GM23338 (cell line): ENCODE measurements at regions not wholly inside any gene's neighbourhood (a gene's known extent, or its start where the extent isn't known, plus 50 kb on each side); places are given as distances from the start of the nearest gene placed in this dataset.
A peak's percentile ranks its signal among the peaks of the same experiment; 100 is the strongest.

Experiments used
- ATAC-seq: fragments of 200-7000 bp; cut with Tn5 transposase; 3 replicates; pipeline ENCODE4 v1.9.1; 2020
- DNase-seq: peaks from one replicate; pipeline ENCODE4 v3.0.0-alpha.2; 2015; ENCODE audit warnings: low spot score
- H2AFZ ChIP-seq: fragments of 200-600 bp; sonication (generic); 2 replicates; pipeline ENCODE4 v1.8.0; 2016; ENCODE audit warnings: antibody characterized with exemption, mild to moderate bottlenecking, moderate library complexity
- H3F3A ChIP-seq: fragments of 200-600 bp; sonication (generic); replicated peaks from 2 replicates; pipeline ENCODE4 v1.8.0; 2017; ENCODE audit warnings: antibody characterized with exemption, mixed run types, low read depth
- H3K27ac ChIP-seq: fragments of 200-600 bp; sonication (generic); 2 replicates; pipeline ENCODE4 v1.6.1; 2016; ENCODE audit warnings: low read depth
- H3K27me3 ChIP-seq: fragments of 200-600 bp; sonication (generic); 2 replicates; pipeline ENCODE4 v1.8.0; 2016; ENCODE audit warnings: mild to moderate bottlenecking, mixed run types, moderate library complexity; ENCODE audit not compliant: insufficient read depth
- H3K36me3 ChIP-seq: fragments of 200-600 bp; sonication (generic); 2 replicates; pipeline ENCODE4 v1.8.0; 2016; ENCODE audit warnings: mild to moderate bottlenecking; ENCODE audit not compliant: insufficient read depth
- H3K4me1 ChIP-seq: fragments of 200-600 bp; sonication (generic); 2 replicates; pipeline ENCODE4 v1.8.0; 2016; ENCODE audit warnings: mild to moderate bottlenecking, moderate library complexity; ENCODE audit not compliant: insufficient read depth
- H3K4me2 ChIP-seq: fragments of 200-600 bp; sonication (generic); 2 replicates; pipeline ENCODE4 v1.7.1; 2017; ENCODE audit warnings: mixed run types
- H3K4me3 ChIP-seq: fragments of 200-600 bp; sonication (generic); 2 replicates; pipeline ENCODE4 v1.6.1; 2016; ENCODE audit warnings: mixed run types
- H3K79me2 ChIP-seq: fragments of 200-600 bp; sonication (generic); replicated peaks from 2 replicates; pipeline ENCODE4 v1.8.0; 2017; ENCODE audit warnings: mild to moderate bottlenecking; ENCODE audit not compliant: insufficient read depth
- H3K9me2 ChIP-seq: fragments of 200-600 bp; sonication (generic); 2 replicates; pipeline ENCODE4 v1.8.0; 2017; ENCODE audit not compliant: insufficient read depth
- H4K20me1 ChIP-seq: fragments of 200-600 bp; sonication (generic); replicated peaks from 2 replicates; pipeline ENCODE4 v1.8.0; 2017; ENCODE audit warnings: mild to moderate bottlenecking; ENCODE audit not compliant: insufficient read depth
- H3K27ac Mint-ChIP-seq: 2 replicates; pipeline ENCODE4 v1.8.0; 2020; ENCODE audit warnings: inconsistent platforms, mild to moderate bottlenecking, moderate library complexity, mixed read lengths
- H3K27me3 Mint-ChIP-seq: 3 replicates; pipeline ENCODE4 v1.8.0; 2022; ENCODE audit warnings: low read depth, mild to moderate bottlenecking, moderate library complexity, mixed read lengths, inconsistent platforms; ENCODE audit not compliant: insufficient read depth, poor library complexity
- H3K36me3 Mint-ChIP-seq: 3 replicates; pipeline ENCODE4 v1.8.0; 2021; ENCODE audit warnings: low read depth, mild to moderate bottlenecking, inconsistent platforms, moderate library complexity, mixed read lengths
- H3K4me1 Mint-ChIP-seq: 3 replicates; pipeline ENCODE4 v1.8.0; 2020; ENCODE audit warnings: mild to moderate bottlenecking, inconsistent platforms, mixed read lengths
- H3K4me3 Mint-ChIP-seq: 3 replicates; pipeline ENCODE4 v1.8.0; 2021; ENCODE audit warnings: moderate library complexity, mild to moderate bottlenecking, inconsistent platforms, mixed read lengths
- H3K9me3 Mint-ChIP-seq: 3 replicates; pipeline ENCODE4 v1.8.0; 2020; ENCODE audit warnings: moderate library complexity, mild to moderate bottlenecking, inconsistent platforms, mixed read lengths
- CREB1 ChIP-seq: fragments of 250-450 bp; sonication (Bioruptor Pico); IDR thresholded peaks from 2 replicates; pipeline ENCODE4 v1.5.0; 2020; ENCODE audit warnings: low read depth, mild to moderate bottlenecking, moderate library complexity
- ETS1 ChIP-seq: IDR thresholded peaks from 2 replicates; pipeline ENCODE4 v1.6.1; 2016; ENCODE audit warnings: antibody characterized with exemption
- EZH2 ChIP-seq: fragments of 200-600 bp; sonication (generic); IDR thresholded peaks from one replicate; pipeline ENCODE4 v1.8.0; 2017; ENCODE audit warnings: antibody characterized with exemption, mild to moderate bottlenecking, low read depth; ENCODE audit not compliant: unreplicated experiment
- EZH2phosphoT487 ChIP-seq: fragments of 200-600 bp; sonication (generic); IDR thresholded peaks from one replicate; pipeline ENCODE4 v1.8.1; 2018; ENCODE audit warnings: antibody characterized with exemption; ENCODE audit not compliant: unreplicated experiment
- JUNB ChIP-seq: IDR thresholded peaks from one replicate; pipeline ENCODE4 v1.6.1; 2016; ENCODE audit warnings: antibody characterized with exemption; ENCODE audit not compliant: unreplicated experiment
- POLR2AphosphoS5 ChIP-seq: IDR thresholded peaks from 2 replicates; pipeline ENCODE4 v1.6.1; 2016; ENCODE audit warnings: antibody characterized with exemption, low read depth
- REST ChIP-seq: IDR thresholded peaks from one replicate; pipeline ENCODE4 v1.6.1; 2018; ENCODE audit warnings: antibody characterized with exemption; ENCODE audit not compliant: unreplicated experiment
- ZNF331 ChIP-seq: fragments of 250-450 bp; sonication (Bioruptor Pico); IDR thresholded peaks from 2 replicates; pipeline ENCODE4 v1.5.0; 2020; ENCODE audit warnings: low read depth, mild to moderate bottlenecking, moderate library complexity

GRCh38 chr2:180291552-180292421 lies 284.7 kb upstream of the CWC22 start:
- DNase-seq (no peak), ATAC-seq (no peak)
- no peaks in the 10 kb centered on the region for H3K27me3 Mint-ChIP-seq
- Histone ChIP-seq H3K4me2 (no peak overlapping the region), H3K36me3 (no peaks in the 10 kb centered on the region), H3K4me1 (no peaks in the 10 kb centered on the region), H3K27me3 (no peaks in the 10 kb centered on the region), H3K79me2 (no peaks in the 10 kb centered on the region), H3K27ac (no peak overlapping the region), H4K20me1 (no peaks in the 10 kb centered on the region), H3K9me2 (peaks cover 3% of the 10 kb centered on the region; the same call in 1 of the 2 replicates), H3F3A (no peaks in the 10 kb centered on the region), H2AFZ (peak overlapping the region; percentile 74), H3K4me3 (no peak overlapping the region)
- TF ChIP-seq JUNB (no peak), EZH2 (no peak), EZH2phosphoT487 (no peak), ZNF331 (CRISPR knock-in tag) (no peak), CREB1 (CRISPR knock-in tag) (no peak), ETS1 (no peak), POLR2AphosphoS5 (no peak)
- no peaks in the 10 kb centered on the region for H3K4me1 Mint-ChIP-seq
- no peak overlapping the region for H3K27ac Mint-ChIP-seq
- no peaks in the 10 kb centered on the region for H3K36me3 Mint-ChIP-seq
- H3K4me3 Mint-ChIP-seq = no peak overlapping the region
- no peaks in the 10 kb centered on the region for H3K9me3 Mint-ChIP-seq

GRCh38 chr2:180291060-180291459 lies 284.0 kb upstream of the CWC22 start:
- no peak overlapping the region for H3K4me2 ChIP-seq
- no peak for ATAC-seq
- TF ChIP-seq CREB1 (CRISPR knock-in tag) (no peak), ETS1 (no peak), ZNF331 (CRISPR knock-in tag) (no peak), EZH2phosphoT487 (no peak), REST (no peak), POLR2AphosphoS5 (no peak)

More at GRCh38 chr2:180291060-180291459, 284.0 kb upstream of the CWC22 start:
- Mint-ChIP-seq H3K36me3 (no peaks in the 10 kb centered on the region), H3K4me1 (no peaks in the 10 kb centered on the region), H3K27ac (no peak overlapping the region), H3K27me3 (no peaks in the 10 kb centered on the region), H3K9me3 (no peaks in the 10 kb centered on the region; the same call in 2 of the 3 replicates), H3K4me3 (no peak overlapping the region)
- no peak for DNase-seq
- H3K27me3 ChIP-seq = no peaks in the 10 kb centered on the region
- H4K20me1 ChIP-seq = no peaks in the 10 kb centered on the region
- H3K36me3 ChIP-seq = no peaks in the 10 kb centered on the region
- 0 out of 2 replicates have a peak overlapping the region, but pooled peaks have one; percentile 44 for H2AFZ ChIP-seq
- H3F3A ChIP-seq = no peaks in the 10 kb centered on the region
- H3K27ac ChIP-seq = no peak overlapping the region
- H3K79me2 ChIP-seq = no peaks in the 10 kb centered on the region
- H3K9me2 ChIP-seq = peaks cover 3% of the 10 kb centered on the region; the same call in 1 of the 2 replicates
- no peak overlapping the region for H3K4me3 ChIP-seq
- H3K4me1 ChIP-seq = no peaks in the 10 kb centered on the region
